IMR-90 (cell line): ENCODE measurements at regions not wholly inside any gene's neighbourhood (a gene's known extent, or its start where the extent isn't known, plus 50 kb on each side); places are given as distances from the start of the nearest gene placed in this dataset.

Experiments used
- ATAC-seq: fragments of 200-7000 bp; cut with Tn5 transposase; 2 replicates; pipeline ENCODE4 v1.9.1; 2020; ENCODE audit warnings: low read depth, mild to moderate bottlenecking, moderate library complexity
- BruUV-seq: library from RNA; stranded (reverse); fragments of 400-500 nt; replicated peaks from 2 replicates; lab custom pipeline; 2021; lab: Mats Ljungman, UMichigan
- CTCF ChIA-PET: fragments of 300-600 bp; formaldehyde crosslinking; extraction: SDS; loops from one replicate; lab custom pipeline; 2021; ENCODE audit warnings: antibody characterized with exemption; lab: Yijun Ruan, JAX
- POLR2A ChIA-PET: fragments of 300-600 bp; sonication (Branson Sonifier 250); formaldehyde crosslinking; loops from one replicate; lab custom pipeline; 2022; ENCODE audit warnings: antibody characterized with exemption; ENCODE audit not compliant: unreplicated experiment; lab: Charles Lee
- DNase-seq: peaks from one replicate; pipeline ENCODE4 v3.0.0; 2013
- H2AFZ ChIP-seq: replicated peaks from 2 replicates; pipeline ENCODE3; 2013; ENCODE audit warnings: low read length, mild to moderate bottlenecking; ENCODE audit not compliant: poor library complexity
- H2AK5ac ChIP-seq: 2 replicates; pipeline ENCODE4 v1.6.1; 2013; ENCODE audit warnings: low read depth, low read length, inconsistent platforms
- H2AK9ac ChIP-seq: replicated peaks from 2 replicates; pipeline ENCODE3; 2013; ENCODE audit warnings: mild to moderate bottlenecking, low read depth, low read length, moderate library complexity; ENCODE audit not compliant: poor library complexity
- H2BK120ac ChIP-seq: 2 replicates; pipeline ENCODE4 v1.6.1; 2013; ENCODE audit warnings: low read depth, low read length, inconsistent platforms
- H2BK15ac ChIP-seq: 3 replicates; pipeline ENCODE4 v1.6.1; 2013; ENCODE audit warnings: low read depth, low read length, inconsistent platforms
- H2BK20ac ChIP-seq: 2 replicates; pipeline ENCODE4 v1.6.1; 2013; ENCODE audit warnings: low read depth, mild to moderate bottlenecking, inconsistent platforms, low read length, moderate library complexity
- H2BK5ac ChIP-seq: 2 replicates; pipeline ENCODE4 v1.6.1; 2013; ENCODE audit warnings: mild to moderate bottlenecking, low read depth, low read length, inconsistent platforms; ENCODE audit not compliant: poor library complexity, severe bottlenecking
- H3K14ac ChIP-seq: replicated peaks from 2 replicates; pipeline ENCODE4 v1.6.1; 2013; ENCODE audit warnings: low read depth, low read length, inconsistent platforms
- H3K18ac ChIP-seq: 2 replicates; pipeline ENCODE4 v1.6.1; 2013; ENCODE audit warnings: low read depth, low read length, control low read depth
- H3K23ac ChIP-seq: 2 replicates; pipeline ENCODE4 v1.6.1; 2013; ENCODE audit warnings: low read depth, low read length, inconsistent platforms
- H3K27ac ChIP-seq: 2 replicates; pipeline ENCODE4 v1.5.1; 2013; ENCODE audit warnings: mild to moderate bottlenecking, control low read depth, low read length; ENCODE audit not compliant: insufficient read depth
- H3K27me3 ChIP-seq: 2 replicates; pipeline ENCODE4 v1.6.1; 2013; ENCODE audit warnings: low read length; ENCODE audit not compliant: control insufficient read depth, insufficient read depth
- H3K36me3 ChIP-seq: 2 replicates; pipeline ENCODE4 v1.6.1; 2013; ENCODE audit warnings: low read length, mixed read lengths; ENCODE audit not compliant: control insufficient read depth, insufficient read depth
- H3K4ac ChIP-seq: 2 replicates; pipeline ENCODE4 v1.6.1; 2013; ENCODE audit warnings: low read depth, low read length, inconsistent platforms
- H3K4me1 ChIP-seq: 2 replicates; pipeline ENCODE4 v1.6.1; 2013; ENCODE audit warnings: low read length, mixed read lengths; ENCODE audit not compliant: control insufficient read depth, insufficient read depth
- H3K4me2 ChIP-seq: 2 replicates; pipeline ENCODE4 v1.6.1; 2013; ENCODE audit warnings: low read depth, mild to moderate bottlenecking, control low read depth, low read length, moderate library complexity
- H3K4me3 ChIP-seq: 2 replicates; pipeline ENCODE4 v1.5.1; 2013; ENCODE audit warnings: low read depth, mild to moderate bottlenecking, control low read depth, low read length, moderate library complexity; ENCODE audit not compliant: insufficient read depth
- H3K56ac ChIP-seq: 2 replicates; pipeline ENCODE4 v1.6.1; 2013; ENCODE audit warnings: low read length, inconsistent platforms; ENCODE audit not compliant: insufficient read depth; ENCODE audit errors: extremely low read depth
- H3K79me1 ChIP-seq, 2 experiments: 2 replicates each; pipeline ENCODE4 v1.6.1; 2013; ENCODE audit warnings: low read length in 2 of 2, inconsistent platforms in 1 of 2, low read depth in 1 of 2
- H3K9ac ChIP-seq: 2 replicates; pipeline ENCODE4 v1.6.1; 2013; ENCODE audit warnings: low read depth, low read length, control low read depth
- H3K9me1 ChIP-seq: 2 replicates; pipeline ENCODE4 v1.6.1; 2013; ENCODE audit warnings: low read length, inconsistent platforms; ENCODE audit not compliant: insufficient read depth
- H3K9me3 ChIP-seq: 2 replicates; pipeline ENCODE4 v1.6.1; 2013; ENCODE audit warnings: low read length; ENCODE audit not compliant: control insufficient read depth, insufficient read depth
- H4K20me1 ChIP-seq: 2 replicates; pipeline ENCODE4 v1.6.1; 2013; ENCODE audit warnings: low read length, inconsistent platforms; ENCODE audit not compliant: insufficient read depth
- H4K5ac ChIP-seq: 2 replicates; pipeline ENCODE4 v1.6.1; 2013; ENCODE audit warnings: mild to moderate bottlenecking, low read depth, low read length, control low read depth
- H4K8ac ChIP-seq, 2 experiments: 2 replicates each; pipeline ENCODE4 v1.6.1; 2013; ENCODE audit warnings: low read depth in 2 of 2, low read length in 2 of 2, control low read depth in 1 of 2, inconsistent platforms in 1 of 2
- H4K91ac ChIP-seq: 2 replicates; pipeline ENCODE4 v1.6.1; 2013; ENCODE audit warnings: low read depth, low read length, inconsistent platforms; ENCODE audit not compliant: insufficient read depth
- BHLHE40 ChIP-seq: fragments of 150-350 bp; IDR thresholded peaks from 2 replicates; pipeline ENCODE4 v1.6.1; 2016; ENCODE audit warnings: mild to moderate bottlenecking, low read depth, low read length
- CEBPB ChIP-seq: IDR thresholded peaks from 2 replicates; pipeline ENCODE4 v1.6.1; 2012; ENCODE audit warnings: low read depth, low read length, improper control_type of control experiment
- CHD1 ChIP-seq: IDR thresholded peaks from 2 replicates; pipeline ENCODE4 v1.6.1; 2012; ENCODE audit warnings: low read depth, low read length, improper control_type of control experiment
- CTCF ChIP-seq: conservative IDR thresholded peaks from 2 replicates; pipeline ENCODE4 v1.5.1; 2012; ENCODE audit warnings: mild to moderate bottlenecking, low read depth, low read length, improper control_type of control experiment
- ELK1 ChIP-seq: fragments of 150-350 bp; IDR thresholded peaks from 2 replicates; pipeline ENCODE4 v1.6.1; 2016; ENCODE audit warnings: low read depth, mild to moderate bottlenecking, low read length, moderate library complexity, borderline replicate concordance
- FOS ChIP-seq: fragments of 150-350 bp; IDR thresholded peaks from 2 replicates; pipeline ENCODE4 v1.6.1; 2016; ENCODE audit warnings: low read depth, low read length
- MAFK ChIP-seq: IDR thresholded peaks from 2 replicates; pipeline ENCODE4 v1.6.1; 2012; ENCODE audit warnings: low read depth, low read length, improper control_type of control experiment
- MAZ ChIP-seq: IDR thresholded peaks from 2 replicates; pipeline ENCODE4 v1.6.1; 2012; ENCODE audit warnings: low read depth, mild to moderate bottlenecking, low read length, improper control_type of control experiment, moderate library complexity, borderline replicate concordance
- MXI1 ChIP-seq: IDR thresholded peaks from 2 replicates; pipeline ENCODE4 v1.6.1; 2012; ENCODE audit warnings: low read depth, mild to moderate bottlenecking, low read length, moderate library complexity, borderline replicate concordance
- NFE2L2 ChIP-seq: fragments of 150-350 bp; IDR thresholded peaks from 2 replicates; pipeline ENCODE4 v1.6.1; 2016; ENCODE audit warnings: low read depth, mild to moderate bottlenecking, low read length
- POLR2A ChIP-seq: IDR thresholded peaks from 2 replicates; pipeline ENCODE4 v1.6.1; 2012; ENCODE audit warnings: mild to moderate bottlenecking, low read depth, low read length
- RAD21 ChIP-seq: IDR thresholded peaks from 2 replicates; pipeline ENCODE4 v1.6.1; 2012; ENCODE audit warnings: low read length, improper control_type of control experiment
- RCOR1 ChIP-seq: IDR thresholded peaks from 2 replicates; pipeline ENCODE4 v1.6.1; 2012; ENCODE audit warnings: mild to moderate bottlenecking, low read length, improper control_type of control experiment; ENCODE audit not compliant: insufficient replicate concordance
- RFX5 ChIP-seq: IDR thresholded peaks from 2 replicates; pipeline ENCODE4 v1.8.0; 2012; ENCODE audit warnings: low read depth, mild to moderate bottlenecking, low read length, moderate library complexity
- SMC3 ChIP-seq: fragments of 150-350 bp; IDR thresholded peaks from 2 replicates; pipeline ENCODE4 v1.6.1; 2016; ENCODE audit warnings: low read depth, mild to moderate bottlenecking, antibody characterized with exemption, low read length, moderate library complexity
- USF2 ChIP-seq: fragments of 150-350 bp; IDR thresholded peaks from 2 replicates; pipeline ENCODE4 v1.6.1; 2017; ENCODE audit warnings: mild to moderate bottlenecking, antibody characterized with exemption, low read length, low read depth
- WGBS, 2 experiments: methylation state at CpG; one replicate each; pipeline versions ENCODE4 v1.1.5 to v1.1.7; 2013; ENCODE audit warnings: missing lambda C conversion rate in 2 of 2; ENCODE audit not compliant: insufficient read length in 1 of 2; ENCODE audit errors: extremely low coverage in 2 of 2; 5-methylcytosine and 5-hydroxymethylcytosine counted together
- dilution Hi-C: fragments of 300-500 bp; cut with HindIII; formaldehyde crosslinking; loops from one replicate; pipeline ENCODE4 v1.14.3; 2018; ENCODE audit warnings: low sequenced_read_pairs; ENCODE audit not compliant: unreplicated experiment
- in situ Hi-C: fragments of 300-500 bp; cut with MboI; formaldehyde crosslinking; loops from 3 replicates; pipeline ENCODE4 v1.14.3; 2019; ENCODE audit warnings: low sequenced_read_pairs, inconsistent platforms, mixed read lengths
- intact Hi-C: fragments of 100-400 bp; cut with micrococcal nuclease; formaldehyde crosslinking; loops from 2 replicates; pipeline ENCODE4 v1.10.0; 2022

- no peak overlapping the region for H3K18ac ChIP-seq
- no peak overlapping the region for H2AK5ac ChIP-seq
- H3K27ac ChIP-seq = no peak overlapping the region
- no peaks in the 10 kb centered on the region for H3K4me1 ChIP-seq
- H3K9me3 ChIP-seq = no peaks in the 10 kb centered on the region; the same call in 1 of the 2 replicates
- no peak overlapping the region for H3K56ac ChIP-seq
- no TSS peak for BruUV-seq
- no peak overlapping the region for H2BK5ac ChIP-seq
- TF ChIP-seq CTCF (no peak), CHD1 (no peak), RFX5 (no peak), MXI1 (no peak), USF2 (no peak), RAD21 (no peak), NFE2L2 (no peak), BHLHE40 (no peak), POLR2A (no peak), RCOR1 (no peak), MAFK (no peak), FOS (no peak), CEBPB (no peak), SMC3 (no peak), MAZ (no peak), ELK1 (no peak)
- no peak overlapping the region for H2BK20ac ChIP-seq
- H3K4me3 ChIP-seq = no peak overlapping the region
- no peak overlapping the region for H4K5ac ChIP-seq
- H4K8ac ChIP-seq = no peak overlapping the region
- no peaks in the 10 kb centered on the region for H3K9me1 ChIP-seq
- in situ Hi-C loops (no loop called here), dilution Hi-C loops (no loop called here), intact Hi-C loops (no loop called here)
- H3K23ac ChIP-seq = no peak overlapping the region
- H3K36me3 ChIP-seq = no peaks in the 10 kb centered on the region
- no peak overlapping the region for H2AK9ac ChIP-seq
- 33% methylated on average over 1 of the region's 1 CpG; no CpG with 5 or more reads in 1 of the 2 experiments for WGBS, 2 experiments
- ATAC-seq = no peak
- no peaks in the 10 kb centered on the region for H4K20me1 ChIP-seq
- no peak overlapping the region for H2BK15ac ChIP-seq
- H3K14ac ChIP-seq = no peak overlapping the region
- no peak overlapping the region for H2BK120ac ChIP-seq
- no peak overlapping the region for H4K91ac ChIP-seq
- no peak overlapping the region for H3K9ac ChIP-seq
- POLR2A ChIA-PET = no interaction called here
- no peak overlapping the region for H3K4me2 ChIP-seq
- CTCF ChIA-PET = no interaction called here
- H3K27me3 ChIP-seq = peaks cover 30% of the 10 kb centered on the region
- no peaks in the 10 kb centered on the region for H3K79me1 ChIP-seq
- H3K4ac ChIP-seq = no peak overlapping the region
- H2AFZ ChIP-seq = no peak overlapping the region
- no peak for DNase-seq
Observed at GRCh38 chrX:69253821-69254220, 88.6 kb upstream of the PJA1 start.
